B cell (primary cell): ENCODE measurements at regions not wholly inside any gene's neighbourhood (a gene's known extent, or its start where the extent isn't known, plus 50 kb on each side); places are given as distances from the start of the nearest gene placed in this dataset.

Experiments used
- CTCF ChIP-seq: fragments of 200-600 bp; IDR thresholded peaks from one replicate; pipeline ENCODE4 v1.8.0; 2022; ENCODE audit warnings: antibody characterized with exemption, mild to moderate bottlenecking
- EZH2 ChIP-seq: IDR thresholded peaks from 2 replicates; pipeline ENCODE4 v1.6.1; 2012; ENCODE audit warnings: borderline replicate concordance, low read depth, mild to moderate bottlenecking, moderate library complexity, low read length; ENCODE audit not compliant: insufficient read depth, poor library complexity, severe bottlenecking

- TF ChIP-seq CTCF: no peak
- TF ChIP-seq EZH2: no peak
These were observed 153.4 kb upstream of the PPP3CA start for GRCh38 chr4:101500742-101501141.
